ENCODE measurements at regions not wholly inside any gene's neighbourhood (a gene's known extent, or its start where the extent isn't known, plus 50 kb on each side); places are given as distances from the start of the nearest gene placed in this dataset.

- DNase-seq, result no peak
Measured at GRCh38 chr11:23041001-23041503, 180.8 kb upstream of the CCDC179 start.

GRCh38 chr11:23058656-23059055, 198.4 kb upstream of the CCDC179 start:
- DNase-seq, result no peak

GRCh38 chr11:23063276-23063675, 203.0 kb upstream of the CCDC179 start:
- no peak for DNase-seq

GRCh38 chr11:23078289-23078971, 218.2 kb upstream of the CCDC179 start:
- DNase-seq, result no peak

GRCh38 chr11:23079382-23079813, 219.1 kb upstream of the CCDC179 start:
- DNase-seq, result no peak

GRCh38 chr11:23087407-23087806, 227.1 kb upstream of the CCDC179 start:
- DNase-seq, result no peak

GRCh38 chr11:23090659-23091058, 230.4 kb upstream of the CCDC179 start:
- no peak for DNase-seq

GRCh38 chr11:23095650-23096189, 235.4 kb upstream of the CCDC179 start:
- DNase-seq, result no peak

- DNase-seq, result no peak
Measured at GRCh38 chr11:23097891-23098290, 237.6 kb upstream of the CCDC179 start.

- DNase-seq, result no peak
Measured at GRCh38 chr11:23099256-23099655, 239.0 kb upstream of the CCDC179 start.

GRCh38 chr11:23100726-23101125, 240.5 kb upstream of the CCDC179 start:
- no peak for DNase-seq

- no peak for DNase-seq
Measured at GRCh38 chr11:23103416-23103815, 243.1 kb upstream of the CCDC179 start.

GRCh38 chr11:23111527-23111926, 251.3 kb upstream of the CCDC179 start:
- no peak for DNase-seq

- DNase-seq, result no peak
Measured at GRCh38 chr11:23112390-23112789, 252.1 kb upstream of the CCDC179 start.

- peak; percentile 68 for DNase-seq
Measured at GRCh38 chr11:23112987-23113886, 253.0 kb upstream of the CCDC179 start.

- DNase-seq, result no peak
Measured at GRCh38 chr11:23113887-23114216, 253.6 kb upstream of the CCDC179 start.

GRCh38 chr11:23123753-23124152, 263.5 kb upstream of the CCDC179 start:
- peak; percentile 31 for DNase-seq

- DNase-seq, result no peak
Measured at GRCh38 chr11:23124249-23124648, 264.0 kb upstream of the CCDC179 start.

GRCh38 chr11:23124996-23125395, 264.7 kb upstream of the CCDC179 start:
- DNase-seq, result no peak

GRCh38 chr11:23127706-23128105, 267.4 kb upstream of the CCDC179 start:
- DNase-seq, result no peak

GRCh38 chr11:23134627-23135026, 274.4 kb upstream of the CCDC179 start:
- DNase-seq, result no peak

GRCh38 chr11:23138761-23139160, 278.5 kb upstream of the CCDC179 start:
- DNase-seq, result no peak

- DNase-seq, result no peak
Measured at GRCh38 chr11:23143022-23143421, 282.7 kb upstream of the CCDC179 start.

- DNase-seq, result no peak
Measured at GRCh38 chr11:23151819-23152218, 291.5 kb upstream of the CCDC179 start.
